NCI-H460 (cell line): ENCODE measurements at regions not wholly inside any gene's neighbourhood (a gene's known extent, or its start where the extent isn't known, plus 50 kb on each side); places are given as distances from the start of the nearest gene placed in this dataset.
"Not testable (repeated sequence)": the region's sequence is repeated elsewhere in the genome, so short reads cannot be mapped to it uniquely, and the experiment has no call there.

ENCODE experiments used
- DNase-seq: peaks from one replicate; pipeline ENCODE4 v3.0.0-alpha.2; 2016; ENCODE audit warnings: low read depth; ENCODE audit errors: extremely low read depth

DNA sequence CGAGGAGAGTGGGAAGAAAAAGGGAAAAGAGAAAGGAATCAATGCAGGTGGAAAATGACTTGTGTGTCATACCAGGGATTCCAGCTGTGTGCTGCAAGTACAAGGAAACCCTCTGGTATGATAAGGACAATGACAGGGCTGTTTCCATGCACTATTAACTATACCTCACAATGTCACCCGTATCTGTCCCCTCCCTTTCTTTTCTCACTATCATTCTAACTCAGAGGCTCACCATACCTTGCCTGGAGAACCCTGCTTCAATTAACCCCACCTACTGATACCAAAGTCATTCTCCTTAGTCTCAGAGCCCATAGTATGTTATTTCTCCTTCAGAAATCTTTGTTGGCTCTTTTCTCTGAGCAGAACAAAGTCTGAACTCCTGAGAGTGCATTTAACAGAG lies 236.2 kb upstream of the NREP start:
- DNase-seq: no peak

DNA sequence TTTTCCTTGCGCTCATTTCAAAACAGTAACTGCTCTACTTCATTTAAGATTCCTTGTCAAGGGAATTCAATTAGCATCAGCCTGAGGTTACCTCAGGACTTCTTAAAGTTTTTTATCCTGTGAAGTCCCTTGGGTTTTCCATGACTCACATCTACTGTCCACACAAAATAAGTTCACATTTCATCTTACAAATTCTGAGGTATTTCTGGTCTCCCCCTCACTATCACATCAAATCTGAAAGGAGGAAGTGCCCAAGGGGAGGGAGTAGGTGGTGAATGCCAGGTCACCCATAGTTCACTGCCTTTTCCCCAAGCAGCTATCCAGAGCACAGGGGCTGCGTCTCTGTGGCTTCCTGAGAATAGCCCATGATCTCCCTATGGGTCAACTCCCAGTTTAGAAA lies 227.1 kb upstream of the NREP start:
- DNase-seq: peak; percentile 7

DNA sequence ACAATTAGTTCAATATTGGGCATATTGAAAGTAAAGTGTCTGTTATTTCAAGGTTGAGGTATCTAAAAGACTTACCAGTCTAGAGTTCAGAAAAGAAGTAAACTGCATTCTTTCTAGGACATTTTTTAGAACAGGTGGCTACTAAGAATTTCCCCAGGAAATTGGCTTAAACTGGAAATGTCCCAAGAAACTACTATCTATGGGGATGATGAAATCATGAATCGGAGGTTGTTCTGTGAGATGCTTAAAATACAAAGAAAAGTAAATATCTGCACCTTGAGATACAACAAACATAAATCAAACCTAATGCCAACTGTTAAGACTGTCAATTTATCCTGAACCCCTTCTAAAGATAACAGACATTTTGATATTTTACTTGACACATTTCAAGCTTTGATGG lies 226.5 kb upstream of the NREP start:
- no peak for DNase-seq

DNA sequence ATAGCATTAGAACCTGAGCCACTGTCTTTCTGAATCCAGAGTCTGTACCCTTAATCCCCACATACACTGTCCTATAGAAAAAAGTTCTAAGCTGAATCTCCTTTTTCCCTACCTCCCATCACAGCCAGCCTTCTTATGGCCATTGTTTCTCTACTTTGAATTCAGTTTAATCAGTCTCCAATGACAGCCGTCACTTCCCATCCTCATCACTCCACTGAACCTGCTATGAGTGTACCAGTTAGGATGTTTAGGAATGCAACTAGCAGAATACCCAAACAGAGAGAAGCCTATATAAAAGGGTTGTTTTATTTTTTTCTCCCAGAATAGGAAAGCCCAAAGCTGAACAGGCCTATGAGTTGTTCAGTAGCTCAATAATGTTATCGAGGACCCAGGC lies 220.4 kb upstream of the NREP start:
- DNase-seq: no peak

DNA sequence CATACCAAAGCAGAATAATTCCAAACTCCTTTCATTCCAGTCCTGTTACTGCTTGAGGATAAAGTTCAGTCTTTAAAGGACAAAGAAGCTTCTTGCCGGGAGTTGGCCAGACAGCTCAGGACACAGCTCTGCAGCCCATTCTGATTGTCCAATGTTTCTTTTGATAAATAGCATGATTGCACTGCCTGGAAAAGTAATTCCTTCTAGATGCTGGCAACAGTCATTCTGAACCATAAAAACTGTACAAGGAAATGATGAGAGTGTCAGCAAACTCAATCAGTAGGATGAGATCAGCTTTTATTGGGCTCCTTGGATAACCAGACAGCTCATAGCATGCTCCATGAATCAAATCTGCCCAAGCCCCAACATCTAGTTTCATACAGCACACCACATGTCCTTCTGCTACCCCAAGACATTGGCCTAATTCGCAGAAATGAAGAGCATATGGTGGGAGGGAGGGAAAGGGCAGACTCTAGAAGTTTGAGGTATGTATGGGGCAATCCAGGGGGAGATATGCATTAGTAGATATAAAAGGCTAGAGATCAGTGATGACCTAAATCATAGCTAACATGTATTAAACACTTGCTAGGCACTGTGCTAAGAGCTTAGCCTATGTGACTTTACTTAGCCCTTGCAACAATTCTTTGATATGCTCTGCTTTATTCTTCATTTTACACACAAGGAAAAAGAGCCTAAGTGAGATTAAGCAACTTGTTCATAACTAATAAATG lies 219.9 kb upstream of the NREP start:
- no peak for DNase-seq

DNA sequence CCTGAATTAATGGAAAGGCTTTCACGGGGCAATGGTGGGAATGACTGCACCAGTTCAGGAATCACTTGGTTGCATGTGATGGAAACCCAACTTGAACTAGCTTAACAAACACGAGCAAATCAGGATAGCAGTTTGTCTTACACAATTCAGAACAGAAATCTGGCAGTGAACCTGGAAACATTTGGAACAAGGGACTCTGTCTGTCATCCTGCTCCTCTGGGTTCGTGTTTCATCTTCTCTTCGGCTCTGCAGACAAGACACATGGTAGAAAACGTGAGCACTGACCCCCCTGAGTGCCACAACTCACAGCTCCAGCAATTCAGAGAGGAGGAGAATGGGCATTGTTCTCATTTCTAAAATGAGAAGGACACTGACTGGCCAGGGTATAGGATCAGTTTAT lies 218.1 kb upstream of the NREP start:
- no peak for DNase-seq

DNA sequence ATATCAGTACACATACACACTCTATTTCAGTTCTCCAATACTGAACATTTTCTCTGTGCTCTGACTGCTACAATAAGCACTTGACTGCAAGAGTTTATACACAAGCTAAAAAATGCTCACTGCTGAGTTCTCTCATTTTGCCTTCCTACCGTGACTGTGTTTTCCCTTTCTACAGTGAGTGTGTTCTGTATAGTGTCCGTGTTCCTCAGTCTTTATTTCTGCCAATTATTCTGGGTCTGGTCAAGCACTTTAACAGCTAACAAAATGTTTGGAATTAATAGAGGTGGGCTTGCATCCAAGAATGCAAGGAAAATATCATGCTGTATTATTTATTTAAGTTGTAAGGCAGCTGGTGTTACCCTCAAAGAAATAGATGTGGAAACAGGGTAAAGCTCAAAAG lies 217.0 kb upstream of the NREP start:
- DNase-seq: no peak

DNA sequence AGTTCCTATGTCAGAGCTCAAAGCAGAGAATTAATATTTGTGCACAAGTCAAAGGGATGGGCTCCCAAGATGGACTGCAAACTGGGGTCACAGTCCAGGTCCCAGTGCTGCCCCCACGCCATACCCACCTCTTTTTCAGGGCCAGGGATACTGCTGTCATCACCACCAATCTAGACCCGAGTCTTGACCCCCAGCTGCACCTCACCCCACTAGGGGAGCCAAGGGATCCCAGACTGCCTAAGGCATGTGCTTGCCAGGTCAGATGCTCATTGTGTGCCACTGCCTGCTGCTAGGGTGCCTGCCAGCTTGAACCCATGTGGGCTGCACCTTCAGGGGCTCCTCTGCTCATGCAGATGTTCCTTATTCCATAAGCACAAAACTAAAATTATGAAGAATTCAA lies 215.6 kb upstream of the NREP start:
- DNase-seq: no peak

DNA sequence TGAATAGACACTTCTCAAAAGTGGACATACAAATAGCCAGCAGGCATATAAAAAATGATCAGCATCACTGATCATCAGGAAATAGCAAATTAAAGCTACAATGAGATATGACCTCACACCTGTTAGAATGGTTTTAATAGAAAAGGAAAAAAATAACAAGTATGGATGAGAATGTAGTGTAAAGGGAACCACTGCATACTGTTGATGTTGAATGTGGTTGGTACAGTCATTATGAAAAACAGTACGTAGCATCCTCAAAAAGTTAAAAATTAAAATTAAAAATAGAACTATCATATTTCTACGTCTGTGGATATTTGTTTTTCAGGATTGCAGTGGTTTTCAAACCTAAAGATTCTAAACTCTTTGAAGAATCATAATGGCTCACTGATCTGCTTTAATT lies 215.1 kb upstream of the NREP start:
- DNase-seq: no peak

DNA sequence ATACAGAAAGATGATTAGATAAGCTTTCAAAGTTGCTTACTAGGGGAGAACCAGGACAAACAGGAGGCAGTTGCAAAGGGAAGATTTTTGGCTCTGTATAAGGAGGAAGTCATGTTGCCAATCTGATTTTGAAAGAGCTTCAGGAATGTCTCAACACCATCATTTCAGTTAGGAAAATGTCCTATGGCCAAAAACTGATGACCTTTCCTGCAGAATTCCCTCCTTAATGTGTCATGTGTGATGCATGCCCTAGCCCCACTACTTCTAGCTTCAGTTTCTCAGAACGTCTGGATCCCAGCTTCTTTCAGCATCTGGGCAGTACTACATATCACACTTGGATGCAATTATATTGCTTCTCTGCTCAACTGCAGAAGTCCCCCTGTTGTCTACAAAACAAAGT lies 211.5 kb upstream of the NREP start:
- no peak for DNase-seq

DNA sequence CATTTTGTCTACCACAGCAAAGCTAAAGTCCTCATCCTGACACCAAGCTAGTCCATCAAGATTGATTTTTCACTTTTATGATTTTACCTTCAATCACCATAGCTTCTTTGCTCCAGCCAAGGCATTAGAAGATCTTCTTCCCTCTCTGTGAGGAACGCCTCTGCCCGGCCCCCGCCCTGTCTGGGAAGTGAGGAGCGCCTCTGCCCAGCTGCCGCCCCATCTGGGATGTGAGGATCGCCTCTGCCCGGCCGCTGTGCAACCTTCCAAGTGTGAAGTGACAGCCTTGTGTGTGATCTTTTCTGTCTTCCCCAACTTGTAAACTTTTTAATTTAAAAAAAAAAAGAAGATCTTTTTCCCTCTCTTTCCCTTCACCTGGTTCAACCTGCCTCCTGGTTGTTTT lies 210.5 kb upstream of the NREP start:
- DNase-seq: no peak

DNA sequence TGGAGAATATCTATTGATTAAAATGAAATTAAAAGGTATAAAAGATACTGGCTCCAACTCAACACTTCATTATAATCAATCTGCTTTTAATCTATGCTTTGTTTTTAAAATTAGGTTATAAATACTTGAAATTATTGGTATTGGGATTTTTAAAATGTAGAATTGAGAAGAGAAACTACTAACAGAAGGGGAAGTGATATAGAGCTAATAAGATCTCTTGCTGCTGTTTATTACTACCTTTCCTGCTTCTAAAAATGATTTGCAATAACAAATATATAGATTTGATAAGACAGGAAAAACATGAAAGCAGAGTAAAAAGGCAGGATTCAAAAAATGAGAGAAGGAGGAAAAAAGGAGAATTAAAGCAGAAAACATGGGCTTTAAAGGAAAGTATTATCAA lies 209.3 kb upstream of the NREP start:
- DNase-seq: no peak

DNA sequence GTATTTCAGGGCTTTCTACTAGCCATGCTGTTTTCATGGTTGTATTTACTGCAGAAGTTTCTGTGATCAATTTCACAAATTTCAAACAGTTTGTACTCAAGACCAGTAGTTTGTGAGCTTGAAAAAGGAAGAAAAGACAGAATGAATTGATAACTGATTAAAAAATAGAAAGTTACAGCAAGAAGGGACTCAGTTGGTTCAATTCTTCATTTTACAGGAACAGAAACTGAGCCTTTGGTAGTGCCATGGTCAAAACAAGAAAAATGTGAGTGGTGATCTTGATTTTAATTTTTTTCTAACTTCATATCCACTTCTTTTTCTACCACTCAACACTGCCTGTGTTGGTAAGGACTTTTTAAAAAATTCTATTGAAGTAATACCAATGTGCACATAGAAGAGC lies 206.6 kb upstream of the NREP start:
- no peak for DNase-seq

DNA sequence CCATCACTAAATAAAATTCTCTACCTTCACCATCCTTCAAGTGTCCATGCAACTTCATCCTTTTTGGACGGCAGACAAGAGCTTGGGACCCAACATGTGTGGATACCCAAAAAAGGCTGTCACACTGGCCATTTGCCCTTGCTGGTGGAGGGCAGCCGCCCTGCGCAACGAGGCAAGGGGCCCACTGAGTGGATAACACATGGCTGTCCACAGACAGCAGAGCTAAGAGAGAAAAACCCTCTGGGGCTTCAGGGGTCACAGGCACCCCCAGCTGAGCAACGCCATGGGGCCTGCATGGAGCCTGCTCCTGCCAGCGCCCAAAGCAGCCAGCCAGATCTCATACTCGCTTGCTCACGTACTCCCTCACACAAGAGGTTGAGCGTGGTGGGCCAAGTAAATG lies 205.9 kb upstream of the NREP start:
- no peak for DNase-seq

DNA sequence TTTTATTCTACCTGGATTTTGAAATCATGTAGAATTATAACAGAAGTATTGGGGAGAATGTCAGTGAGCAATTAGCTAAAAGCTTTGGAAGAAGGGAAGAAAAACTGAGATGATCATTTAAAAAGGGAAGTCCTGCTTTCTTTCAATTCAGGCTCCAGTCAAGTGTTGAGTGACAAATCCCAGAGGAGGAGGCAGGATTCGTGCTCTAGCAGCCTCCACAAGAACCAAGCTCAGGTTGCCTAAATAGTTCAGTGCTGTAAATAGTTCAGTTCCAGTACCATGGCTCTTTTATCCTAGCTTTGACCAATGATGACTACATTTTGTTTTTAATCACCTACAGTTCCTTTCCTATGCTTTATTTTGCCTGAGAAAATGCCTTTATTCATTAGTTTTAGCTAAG lies 204.9 kb upstream of the NREP start:
- DNase-seq: no peak

DNA sequence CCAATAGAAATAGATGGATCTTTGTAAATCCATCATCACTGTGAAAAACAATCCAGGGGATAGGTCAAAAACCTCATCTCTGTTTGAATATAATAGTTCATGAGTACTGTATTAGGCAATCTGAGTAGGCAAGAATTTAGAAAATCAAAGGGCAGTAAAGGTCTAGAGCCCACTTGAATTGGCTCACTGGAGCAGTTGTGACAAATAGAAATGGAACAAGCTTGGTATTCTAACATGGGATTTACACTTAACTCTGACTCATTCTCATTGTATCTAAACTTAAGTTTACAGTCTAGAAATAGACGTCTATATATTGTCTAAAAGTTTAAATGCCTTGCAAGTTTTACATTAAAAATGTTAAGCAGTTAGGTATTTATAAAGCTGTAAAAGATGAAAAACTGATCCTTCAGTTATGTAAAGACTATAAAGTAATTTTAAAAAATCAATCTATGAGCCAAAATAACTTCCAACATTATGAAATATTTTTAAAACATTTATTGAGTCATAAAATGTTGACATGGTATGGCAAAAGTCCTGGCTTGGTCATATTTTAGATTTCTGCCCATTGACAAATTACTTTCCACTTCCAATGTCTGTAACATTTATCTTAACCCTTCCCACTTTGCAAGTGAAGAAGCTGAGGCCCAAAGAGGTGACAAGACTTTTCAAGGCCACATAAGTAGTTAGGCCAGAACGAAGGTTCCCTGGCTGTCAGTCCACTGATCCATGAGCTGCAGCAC lies 203.7 kb upstream of the NREP start:
- no peak for DNase-seq

DNA sequence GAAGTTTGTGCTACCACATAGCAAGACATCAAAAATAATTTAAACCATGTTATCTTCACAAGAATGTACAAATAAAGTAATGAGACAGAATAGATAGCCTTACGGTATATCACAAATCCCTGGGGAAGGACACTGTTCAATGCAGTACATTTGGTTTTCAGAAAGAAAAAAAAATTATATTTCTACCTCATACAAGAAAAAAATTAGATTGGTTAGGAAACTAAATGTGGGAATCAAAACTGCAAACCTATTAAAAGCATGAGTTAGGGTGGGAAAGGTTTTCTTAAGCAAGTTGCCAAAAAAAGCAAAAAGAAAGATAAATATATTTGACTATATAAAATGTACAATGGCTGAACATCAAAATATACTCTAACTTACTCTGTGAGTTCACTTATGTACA lies 201.9 kb upstream of the NREP start:
- no peak for DNase-seq

DNA sequence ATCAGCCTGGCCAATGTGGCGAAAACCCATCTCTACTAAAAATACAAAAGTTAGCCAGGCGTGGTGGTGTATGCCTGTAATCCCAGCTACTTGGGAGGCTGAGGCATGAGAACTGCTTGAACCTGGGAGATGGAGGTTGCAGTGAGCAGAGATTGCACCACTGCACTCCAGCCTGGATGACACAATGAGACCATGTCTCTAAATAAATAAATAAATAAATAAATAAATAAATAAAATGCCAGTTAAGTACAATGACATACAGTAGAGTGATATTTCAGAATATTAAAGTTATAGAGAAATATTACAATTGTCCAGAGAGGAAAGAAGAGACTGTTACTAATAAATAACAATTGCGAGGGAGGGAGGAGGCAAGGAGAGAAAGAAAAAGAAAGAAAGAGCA lies 199.8 kb upstream of the NREP start:
- not testable (repeated sequence) for DNase-seq

DNA sequence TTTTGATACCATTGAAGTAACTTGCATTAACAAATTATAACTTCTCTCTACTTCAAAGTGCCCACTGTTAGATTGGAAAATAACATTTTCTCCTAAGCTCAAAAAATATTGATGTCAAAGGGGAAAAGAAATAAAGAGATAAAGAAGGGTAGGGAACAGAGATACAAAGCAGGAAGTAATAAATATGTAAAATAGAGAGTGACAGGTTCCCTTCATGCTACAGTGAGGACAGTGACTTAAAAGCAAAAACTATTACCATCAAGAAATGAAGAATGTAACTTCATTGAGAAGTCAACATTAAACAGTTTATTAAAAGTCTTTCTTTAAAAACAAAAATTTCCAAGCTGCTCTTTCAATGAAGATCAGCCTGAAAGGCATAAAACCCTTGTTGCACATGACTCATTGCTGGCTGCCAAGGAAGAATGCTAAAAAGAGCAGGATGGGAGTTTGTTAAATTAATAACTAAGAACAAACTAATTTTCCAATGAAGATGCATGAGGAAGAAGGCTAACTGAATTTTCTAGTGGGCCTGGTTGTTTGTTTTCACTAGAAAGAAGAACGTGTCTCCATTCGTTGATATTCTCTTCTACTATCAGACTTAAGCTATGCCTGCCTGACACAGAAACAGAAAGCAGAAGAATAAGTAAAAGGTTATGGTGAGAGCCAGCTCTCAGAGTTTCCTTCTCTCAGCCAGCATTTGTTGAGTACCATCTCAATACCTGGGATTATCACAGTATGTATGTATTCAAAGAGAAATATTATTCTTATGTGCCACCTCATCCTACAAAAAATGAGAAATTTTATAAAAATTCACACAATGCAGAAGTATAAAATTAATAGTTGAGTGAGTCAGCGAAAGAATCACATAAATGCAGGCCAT lies 197.8 kb upstream of the NREP start:
- no peak for DNase-seq

DNA sequence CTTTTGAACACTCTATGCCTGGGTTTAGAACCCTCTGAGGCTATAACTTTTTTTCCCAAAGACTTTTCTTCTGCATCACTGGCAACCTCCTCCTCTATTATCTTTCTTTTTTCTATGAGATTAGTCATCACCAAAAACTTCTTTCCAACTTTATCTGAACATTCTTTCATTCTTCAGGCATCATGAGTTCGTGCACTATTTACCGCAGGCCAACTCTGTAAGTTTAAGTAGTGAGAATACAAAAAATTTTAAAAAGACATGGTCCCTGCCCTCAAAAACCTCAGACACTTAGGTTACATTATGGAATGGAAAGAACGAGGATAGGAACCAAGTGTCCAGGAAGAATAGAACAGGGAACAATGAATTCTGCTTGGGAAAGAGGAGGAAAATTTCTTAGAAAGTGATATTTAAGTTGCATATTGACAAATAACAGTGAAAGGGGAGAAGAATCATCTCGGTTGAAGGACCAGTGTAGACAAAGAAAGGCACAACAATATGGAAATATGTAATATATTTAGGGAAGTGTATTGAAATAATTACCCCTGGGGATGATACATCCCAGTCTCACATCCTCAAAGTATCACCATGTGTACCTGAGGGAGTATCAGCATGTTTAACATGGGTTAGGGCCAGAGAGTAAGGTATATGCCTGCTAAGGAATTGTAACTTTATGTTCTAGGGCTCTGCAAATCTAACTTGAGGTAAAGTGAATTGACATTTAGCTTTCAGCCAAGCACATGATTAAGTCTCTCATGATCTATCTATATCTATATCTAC lies 196.5 kb upstream of the NREP start:
- no peak for DNase-seq

DNA sequence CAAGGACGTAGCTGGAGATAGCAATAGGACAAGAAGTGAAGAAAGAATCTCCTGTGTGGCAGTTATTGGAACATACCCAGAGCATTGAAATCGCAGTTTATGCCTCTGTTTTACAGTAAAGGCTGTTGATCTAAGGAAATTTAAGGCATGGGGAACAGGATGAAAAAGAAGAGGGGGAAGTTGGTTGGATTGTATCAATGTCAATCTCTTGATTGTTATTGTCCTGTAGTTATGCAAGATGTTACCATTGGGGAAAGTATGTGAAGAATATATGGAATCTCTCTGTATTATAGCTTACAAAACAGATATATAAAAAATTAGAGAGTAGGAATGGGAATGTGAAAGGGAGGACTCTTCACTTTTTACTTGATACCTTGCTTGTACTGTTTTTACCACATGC lies 195.6 kb upstream of the NREP start:
- DNase-seq: no peak
